Transverse colon (tissue), 4 donors: ENCODE measurements at regions not wholly inside any gene's neighbourhood (a gene's known extent, or its start where the extent isn't known, plus 50 kb on each side); places are given as distances from the start of the nearest gene placed in this dataset.

Experiments
- POLR2AphosphoS5 ChIP-seq, 3 donors: sonication (generic); formaldehyde crosslinking; IDR thresholded peaks; one replicate each; pipeline ENCODE4 v1.6.1; 2016; ENCODE audit warnings: antibody characterized with exemption in 3 of 3
- TF ChIP-seq, protein P1 (sequence below), 5 experiments: fragments of 200-600 bp in 3 of 5; fragments of 450-650 bp in 2 of 5; sonication (generic) in 3 of 5; IDR thresholded peaks; 1 replicate in 2 of 5; 2 replicates in 3 of 5; pipeline ENCODE4 v1.5.1; 2016 to 2017; ENCODE audit warnings: antibody characterized with exemption in 5 of 5, inconsistent platforms in 3 of 5, mild to moderate bottlenecking in 2 of 5, moderate library complexity in 1 of 5

DNA sequence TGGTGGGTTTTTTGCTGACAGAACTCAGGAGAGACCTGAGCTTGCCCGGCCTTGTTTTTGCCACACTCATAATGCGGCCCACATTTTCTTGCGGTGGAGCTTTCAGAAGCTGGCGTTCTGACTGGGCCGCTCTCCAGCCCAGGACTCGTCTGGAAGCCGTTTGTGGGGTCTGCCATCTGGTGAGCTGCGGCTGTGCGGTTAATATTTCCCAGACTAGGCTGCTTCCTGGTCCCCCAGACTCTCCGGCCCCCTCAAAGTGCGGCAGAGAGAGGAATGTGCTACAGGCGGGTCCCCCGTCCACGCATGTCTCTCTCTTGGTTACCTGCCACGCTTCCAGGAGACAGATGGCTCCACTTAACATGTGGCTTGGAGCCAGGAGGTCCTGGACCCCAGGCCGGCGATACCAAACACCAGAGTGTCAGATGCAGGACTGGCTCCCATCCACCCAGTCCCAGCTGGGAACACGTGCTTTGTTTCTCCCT, 128.9 kb upstream of the PMEPA1 start:
- TF ChIP-seq POLR2AphosphoS5 (IDR thresholded peaks at IDR 0.05), result no peak
- TF ChIP-seq, protein P1, sequence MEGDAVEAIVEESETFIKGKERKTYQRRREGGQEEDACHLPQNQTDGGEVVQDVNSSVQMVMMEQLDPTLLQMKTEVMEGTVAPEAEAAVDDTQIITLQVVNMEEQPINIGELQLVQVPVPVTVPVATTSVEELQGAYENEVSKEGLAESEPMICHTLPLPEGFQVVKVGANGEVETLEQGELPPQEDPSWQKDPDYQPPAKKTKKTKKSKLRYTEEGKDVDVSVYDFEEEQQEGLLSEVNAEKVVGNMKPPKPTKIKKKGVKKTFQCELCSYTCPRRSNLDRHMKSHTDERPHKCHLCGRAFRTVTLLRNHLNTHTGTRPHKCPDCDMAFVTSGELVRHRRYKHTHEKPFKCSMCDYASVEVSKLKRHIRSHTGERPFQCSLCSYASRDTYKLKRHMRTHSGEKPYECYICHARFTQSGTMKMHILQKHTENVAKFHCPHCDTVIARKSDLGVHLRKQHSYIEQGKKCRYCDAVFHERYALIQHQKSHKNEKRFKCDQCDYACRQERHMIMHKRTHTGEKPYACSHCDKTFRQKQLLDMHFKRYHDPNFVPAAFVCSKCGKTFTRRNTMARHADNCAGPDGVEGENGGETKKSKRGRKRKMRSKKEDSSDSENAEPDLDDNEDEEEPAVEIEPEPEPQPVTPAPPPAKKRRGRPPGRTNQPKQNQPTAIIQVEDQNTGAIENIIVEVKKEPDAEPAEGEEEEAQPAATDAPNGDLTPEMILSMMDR (IDR thresholded peaks at IDR 0.05), result no peak
